GM20000 (cell line): ENCODE measurements at regions not wholly inside any gene's neighbourhood (a gene's known extent, or its start where the extent isn't known, plus 50 kb on each side); places are given as distances from the start of the nearest gene placed in this dataset.
"Not testable (repeated sequence)": the region's sequence is repeated elsewhere in the genome, so short reads cannot be mapped to it uniquely, and the experiment has no call there.

Experiments used
- DNase-seq: peaks from one replicate; pipeline ENCODE4 v3.0.0; 2012; ENCODE audit warnings: low spot score
- CTCF ChIP-seq: IDR thresholded peaks from 2 replicates; pipeline ENCODE4 v1.5.1; 2012; ENCODE audit warnings: mild to moderate bottlenecking, control low read depth; ENCODE audit errors: extremely low read depth, missing control alignments

GRCh38 chr2:87403893-87404175 lies 344.1 kb upstream of the PLGLB2 start:
- DNase-seq, result no peak
- TF ChIP-seq CTCF, result no peak

- DNase-seq, result not testable (repeated sequence)
Observed at GRCh38 chr2:87404411-87405255, 343.3 kb upstream of the PLGLB2 start.

GRCh38 chr2:87405531-87406216 lies 342.2 kb upstream of the PLGLB2 start:
- DNase-seq, result not testable (repeated sequence)

GRCh38 chr2:87406406-87407175 lies 341.3 kb upstream of the PLGLB2 start:
- peak; percentile 10 for DNase-seq

GRCh38 chr2:87409601-87410000 lies 338.3 kb upstream of the PLGLB2 start:
- not testable (repeated sequence) for DNase-seq

GRCh38 chr2:87410371-87410770 lies 337.5 kb upstream of the PLGLB2 start:
- DNase-seq, result not testable (repeated sequence)

- not testable (repeated sequence) for DNase-seq
Observed at GRCh38 chr2:87412036-87412820, 335.7 kb upstream of the PLGLB2 start.

- DNase-seq, result not testable (repeated sequence)
Observed at GRCh38 chr2:87414331-87414730, 333.6 kb upstream of the PLGLB2 start.

- DNase-seq, result not testable (repeated sequence)
Observed at GRCh38 chr2:87414795-87415570, 332.9 kb upstream of the PLGLB2 start.

- not testable (repeated sequence) for DNase-seq
Observed at GRCh38 chr2:87415586-87416265, 332.2 kb upstream of the PLGLB2 start.

- not testable (repeated sequence) for DNase-seq
Observed at GRCh38 chr2:87416266-87416592, 331.7 kb upstream of the PLGLB2 start.

GRCh38 chr2:87417147-87417546 lies 330.7 kb upstream of the PLGLB2 start:
- not testable (repeated sequence) for DNase-seq

GRCh38 chr2:87417742-87418567 lies 329.9 kb upstream of the PLGLB2 start:
- not testable (repeated sequence) for DNase-seq

- not testable (repeated sequence) for DNase-seq
Observed at GRCh38 chr2:87418823-87419822, 328.8 kb upstream of the PLGLB2 start.

GRCh38 chr2:87419980-87420379 lies 327.9 kb upstream of the PLGLB2 start:
- not testable (repeated sequence) for DNase-seq

GRCh38 chr2:87420954-87421353 lies 326.9 kb upstream of the PLGLB2 start:
- not testable (repeated sequence) for DNase-seq
